Kasumi-1 (cell line): ENCODE measurements at regions not wholly inside any gene's neighbourhood (a gene's known extent, or its start where the extent isn't known, plus 50 kb on each side); places are given as distances from the start of the nearest gene placed in this dataset.

Source experiments
- DNase-seq, 2 experiments: peaks; one replicate each; lab custom pipeline; 2025; lab: John Stamatoyannopoulos, UW

DNA sequence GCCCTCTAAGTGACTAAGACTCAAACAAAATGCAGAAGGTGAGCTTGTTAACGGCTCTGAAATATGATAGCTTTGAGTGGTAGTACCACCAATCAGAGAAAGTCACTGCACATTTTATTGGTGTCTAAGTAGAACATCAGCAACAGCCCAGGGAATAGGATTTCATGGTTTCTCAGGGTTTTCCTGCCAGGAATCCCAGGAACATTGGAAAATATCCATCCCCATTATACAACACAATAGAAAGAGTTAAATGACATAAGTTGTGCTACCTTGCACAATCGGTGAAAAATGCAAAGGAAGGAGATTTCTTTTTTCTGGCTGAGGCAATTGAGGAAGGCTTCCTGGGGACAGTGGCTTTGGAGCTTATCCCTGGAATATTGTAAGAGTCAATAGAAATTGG is 283.1 kb downstream of the HLX start:
- DNase-seq = no peak

- DNase-seq = no peak
Observed at GRCh38 chr1:221162939-221163338, 283.7 kb downstream of the HLX start.

DNA sequence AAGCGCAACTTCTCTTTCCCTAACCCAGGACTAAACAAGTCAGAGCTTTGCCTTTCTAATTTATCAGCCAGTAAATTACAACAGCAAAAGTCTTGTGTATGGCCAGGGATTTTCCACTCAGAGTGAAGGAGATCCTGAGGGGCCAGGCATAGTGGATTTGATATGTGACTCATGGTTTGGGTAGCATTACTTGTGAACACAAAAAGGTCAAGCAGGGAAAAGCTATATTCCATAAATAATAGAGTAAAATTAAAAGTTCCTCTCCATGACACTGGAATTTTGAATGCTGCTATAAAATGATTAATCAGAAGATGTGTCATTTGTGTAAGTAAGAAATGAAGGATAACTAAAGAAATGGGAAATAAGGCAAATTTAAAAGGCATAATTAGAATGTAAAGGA is 284.8 kb downstream of the HLX start:
- DNase-seq = no peak

DNA sequence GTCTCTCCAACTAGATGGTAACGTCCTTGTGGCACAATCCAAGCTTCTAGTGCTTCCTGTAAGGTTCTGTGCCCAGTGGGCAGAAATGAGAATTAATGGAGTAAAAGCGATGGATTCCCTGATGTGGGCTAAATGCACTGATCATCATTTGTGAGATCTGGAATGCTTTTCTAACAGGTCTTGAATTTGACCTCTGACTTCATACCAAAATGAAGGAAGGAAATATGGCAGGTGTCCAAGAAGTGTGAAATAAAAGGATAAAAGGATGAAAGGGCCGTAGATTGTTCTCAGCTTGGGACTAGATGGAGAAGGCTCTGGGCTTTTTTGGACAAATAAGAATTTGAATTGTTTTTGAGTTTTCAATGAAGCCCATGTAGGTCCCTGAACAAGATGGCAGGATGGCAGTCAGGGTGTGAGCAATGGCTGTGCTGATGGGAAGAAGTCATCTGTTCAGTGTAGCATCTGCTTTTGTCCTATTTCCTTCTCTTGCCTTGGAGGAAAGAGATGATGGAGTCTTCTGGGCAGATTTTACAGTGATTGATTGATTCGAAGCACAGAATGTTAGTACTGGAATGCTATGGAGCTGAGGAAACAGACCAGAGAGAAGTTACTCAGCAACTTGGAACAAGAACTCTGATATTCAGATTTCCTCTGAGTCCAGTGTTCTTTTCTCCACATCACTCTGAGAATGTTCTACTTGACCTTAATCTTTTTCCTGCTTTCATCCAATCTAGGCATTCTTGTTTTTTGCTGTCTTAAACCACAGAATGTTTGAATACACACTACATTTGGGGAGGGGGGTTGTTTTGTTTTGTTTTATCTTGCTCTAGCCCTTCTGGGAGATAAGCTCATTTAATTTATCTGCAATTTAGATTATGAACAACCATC is 286.0 kb downstream of the HLX start:
- no peak for DNase-seq

DNA sequence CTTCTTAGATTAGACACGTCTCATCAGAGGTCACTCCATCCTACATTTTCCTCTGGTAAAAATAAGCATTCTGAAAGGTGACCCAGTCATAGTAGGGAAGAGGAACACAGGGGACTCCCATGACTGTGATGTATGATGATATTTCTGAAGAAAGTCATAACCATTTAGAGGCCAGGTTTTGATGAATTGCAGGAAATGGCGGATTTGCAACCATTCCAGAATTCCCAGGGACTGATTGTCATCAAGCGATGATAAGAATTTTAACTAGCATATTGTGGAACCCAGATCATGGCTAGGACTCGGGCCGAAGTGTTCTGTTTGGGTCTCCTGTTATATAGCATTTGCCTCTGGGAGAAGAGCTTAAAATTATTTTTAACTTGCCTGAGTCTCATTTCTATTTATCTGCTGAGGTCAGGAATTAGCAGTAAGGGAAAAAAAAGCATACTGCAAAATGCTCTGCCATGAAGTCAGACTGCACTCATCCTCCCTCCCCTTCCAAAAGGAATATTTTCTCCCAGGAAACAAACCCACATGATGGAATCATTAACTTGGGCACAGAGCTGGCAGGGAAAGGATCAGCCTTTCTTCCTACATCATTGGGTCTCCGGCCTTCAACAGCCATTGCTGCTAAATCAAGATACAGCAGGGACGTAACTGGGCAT is 286.7 kb downstream of the HLX start:
- no peak for DNase-seq

DNA sequence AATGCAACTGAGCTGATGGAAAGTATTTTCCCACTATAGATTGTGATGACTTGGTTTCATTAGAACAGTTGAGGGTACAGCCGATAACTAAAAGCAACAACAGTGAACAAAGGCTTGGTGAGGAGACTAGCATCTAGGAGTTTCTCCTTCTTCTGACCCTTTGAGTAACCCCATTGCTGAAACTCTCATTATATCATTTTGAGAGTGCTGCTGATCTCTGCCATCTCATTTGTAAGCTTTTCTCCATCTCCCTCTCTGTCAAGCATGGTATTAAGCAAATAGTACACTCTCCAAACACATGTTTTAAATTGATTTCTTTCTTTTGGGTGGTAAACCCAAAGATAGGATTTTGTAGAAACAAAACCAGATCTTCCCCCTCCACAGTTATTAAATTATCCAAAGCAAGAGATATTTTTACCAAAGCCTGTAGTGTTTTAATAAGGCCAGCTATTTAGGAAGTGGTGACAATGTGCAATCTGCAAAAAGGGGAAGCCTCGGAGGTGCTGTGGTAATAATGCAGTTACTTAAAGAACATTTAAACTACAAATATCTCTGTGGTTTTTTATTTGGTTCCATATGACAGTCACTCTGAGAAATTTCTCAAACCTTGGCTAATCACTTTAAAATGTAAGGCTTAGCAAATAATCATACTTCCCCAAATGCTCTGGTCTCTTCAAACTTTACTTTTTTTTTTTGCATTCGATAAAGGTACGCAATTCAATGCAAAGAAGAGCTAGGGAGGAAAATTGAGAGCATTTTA is 287.5 kb downstream of the HLX start:
- peak; percentile 99 to 100 for DNase-seq

- DNase-seq = no peak
Observed at GRCh38 chr1:221169447-221169889, 290.2 kb downstream of the HLX start.

- no peak for DNase-seq
Observed at GRCh38 chr1:221170171-221170570, 290.9 kb downstream of the HLX start.

DNA sequence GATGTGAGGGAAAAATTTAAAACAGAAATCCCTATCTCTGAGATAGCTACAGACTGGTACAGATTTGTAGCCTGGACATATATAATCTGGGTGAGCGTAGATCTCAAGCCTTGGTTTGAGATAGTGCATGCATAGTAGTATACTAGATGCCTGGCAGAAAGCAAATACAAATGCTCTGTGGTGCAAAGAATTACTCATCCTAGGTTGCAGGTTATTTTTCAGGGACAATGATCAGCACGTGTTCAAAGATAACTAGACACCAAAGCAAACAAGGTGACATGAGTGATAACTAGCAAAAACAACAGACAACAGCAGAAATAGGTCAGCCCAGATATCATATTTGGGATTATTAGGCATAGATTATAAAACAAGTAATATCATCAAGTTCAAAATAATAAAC is 292.5 kb downstream of the HLX start:
- no peak for DNase-seq

- no peak for DNase-seq
Observed at GRCh38 chr1:221172841-221173240, 293.6 kb downstream of the HLX start.

DNA sequence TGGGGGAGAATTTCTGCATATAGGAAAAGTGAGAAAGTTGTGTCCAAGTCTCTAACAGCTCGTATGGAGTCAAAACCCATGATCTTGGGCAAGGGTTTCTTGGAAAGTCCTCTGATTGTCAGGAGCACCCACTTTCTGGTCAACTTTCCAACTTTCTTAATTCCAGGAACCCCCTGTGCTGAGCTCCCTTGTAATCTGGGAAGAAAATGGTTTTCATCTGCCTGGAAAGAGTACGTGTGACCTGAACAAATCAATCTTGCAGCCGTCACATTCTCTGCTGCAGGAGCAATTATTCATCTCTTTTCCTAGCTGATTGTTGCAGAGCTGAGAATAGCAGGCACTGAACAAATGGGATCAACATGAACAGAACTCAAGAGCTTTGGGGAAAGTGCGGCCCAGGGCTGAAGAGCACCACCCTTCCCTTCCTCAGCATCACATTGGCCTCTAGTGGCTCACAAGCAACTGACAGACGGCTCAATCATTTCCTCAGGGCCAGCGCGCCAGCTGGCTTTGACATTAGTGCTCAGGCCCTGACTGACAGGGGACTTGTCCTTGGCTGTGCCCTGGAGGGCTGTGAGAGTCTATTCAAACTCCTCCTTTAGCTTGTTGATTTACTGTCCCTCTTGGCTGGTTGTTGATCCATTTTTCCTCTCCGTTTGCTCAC is 295.2 kb downstream of the HLX start:
- no peak for DNase-seq

- DNase-seq = no peak
Observed at GRCh38 chr1:221175249-221175648, 296.0 kb downstream of the HLX start.

DNA sequence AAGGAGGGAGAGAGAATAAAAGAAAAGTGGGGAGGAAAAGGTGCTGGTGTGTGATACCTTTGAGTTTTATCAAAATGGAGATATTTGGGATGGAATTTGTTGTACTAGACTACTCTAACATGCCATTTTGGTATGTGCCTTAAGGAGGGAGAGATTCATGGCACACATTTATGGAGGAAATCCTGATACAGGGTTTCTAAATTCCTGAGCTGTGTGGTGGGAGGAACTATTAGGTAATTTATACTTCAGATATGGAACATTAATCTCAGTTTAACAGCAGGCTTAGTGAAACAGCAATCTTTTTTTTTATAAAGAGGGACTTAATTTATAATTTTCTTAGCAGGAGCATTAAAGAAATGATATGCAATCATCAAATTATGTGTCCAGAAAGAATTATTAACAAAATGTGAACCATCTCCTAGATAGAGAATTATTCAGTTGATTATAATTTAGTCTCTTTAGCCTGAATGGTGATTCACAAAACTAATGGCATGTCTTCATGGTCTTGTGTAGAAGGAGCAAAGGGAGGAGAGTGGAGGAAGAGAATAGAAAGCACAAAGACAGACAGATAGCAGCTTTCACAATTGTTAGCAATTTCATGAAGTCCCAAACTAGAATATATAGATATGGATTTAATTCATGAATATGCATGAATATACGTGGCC is 301.6 kb downstream of the HLX start:
- DNase-seq = no peak

DNA sequence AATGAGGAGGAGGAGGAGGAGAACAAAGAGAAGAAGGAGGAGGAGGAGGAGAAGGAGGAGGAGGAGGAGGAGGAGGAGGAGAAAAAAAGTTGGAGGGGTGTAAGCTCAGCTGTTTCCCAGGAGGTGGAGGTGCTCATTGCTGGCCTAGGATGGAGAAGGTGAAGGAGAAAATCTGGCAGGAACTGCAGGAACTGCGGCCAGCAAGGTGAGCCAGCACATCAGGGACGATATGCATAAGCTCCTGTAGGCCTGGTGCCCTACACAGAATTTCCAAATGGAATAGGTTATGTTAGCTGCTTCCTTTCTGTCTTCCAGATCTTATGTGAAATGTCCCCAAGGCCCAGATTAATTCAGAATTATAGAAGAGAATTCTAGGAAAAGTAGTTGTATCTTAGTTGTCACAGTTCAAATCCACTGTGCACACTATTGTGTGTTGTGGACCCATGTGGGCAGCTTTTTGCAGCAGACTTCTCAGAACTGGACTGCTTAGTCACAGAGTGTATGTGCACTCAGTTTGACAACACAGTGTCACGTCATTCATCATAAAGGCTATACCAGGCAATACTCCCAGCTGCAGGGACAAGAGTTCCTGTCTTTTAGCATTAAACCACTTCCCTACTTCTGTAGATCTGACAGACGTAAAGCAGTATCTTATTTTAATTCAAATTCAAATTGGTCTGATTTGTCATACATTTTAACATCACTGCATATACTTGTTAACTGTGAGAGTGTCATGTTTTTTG is 303.7 kb downstream of the HLX start:
- peak; percentile 56 to 61 for DNase-seq

GRCh38 chr1:221184131-221184794 is 305.0 kb downstream of the HLX start:
- no peak for DNase-seq

GRCh38 chr1:221187174-221187573 is 307.9 kb downstream of the HLX start:
- DNase-seq = no peak

DNA sequence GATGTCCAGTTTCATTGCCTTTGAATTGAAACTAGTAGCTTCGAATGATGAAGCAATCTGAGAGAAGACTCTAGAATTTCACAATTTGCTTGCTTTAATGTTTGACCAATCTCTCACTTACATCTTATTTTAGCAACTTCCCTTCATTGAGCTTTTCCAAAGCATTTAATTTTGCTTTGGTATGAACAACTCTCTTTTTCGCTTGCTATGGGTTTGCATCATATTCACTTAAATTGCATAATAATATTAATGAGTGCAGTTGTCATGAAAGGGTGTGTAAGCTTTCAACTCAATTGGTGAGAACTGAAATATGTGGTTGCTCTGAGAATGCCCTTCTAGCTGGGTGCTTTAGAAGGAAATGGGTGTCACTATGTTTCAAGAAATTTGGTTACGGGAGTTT is 309.2 kb downstream of the HLX start:
- DNase-seq = no peak

- DNase-seq = no peak
Observed at GRCh38 chr1:221190249-221190648, 311.0 kb downstream of the HLX start.

GRCh38 chr1:221192055-221192454 is 312.8 kb downstream of the HLX start:
- DNase-seq = no peak

DNA sequence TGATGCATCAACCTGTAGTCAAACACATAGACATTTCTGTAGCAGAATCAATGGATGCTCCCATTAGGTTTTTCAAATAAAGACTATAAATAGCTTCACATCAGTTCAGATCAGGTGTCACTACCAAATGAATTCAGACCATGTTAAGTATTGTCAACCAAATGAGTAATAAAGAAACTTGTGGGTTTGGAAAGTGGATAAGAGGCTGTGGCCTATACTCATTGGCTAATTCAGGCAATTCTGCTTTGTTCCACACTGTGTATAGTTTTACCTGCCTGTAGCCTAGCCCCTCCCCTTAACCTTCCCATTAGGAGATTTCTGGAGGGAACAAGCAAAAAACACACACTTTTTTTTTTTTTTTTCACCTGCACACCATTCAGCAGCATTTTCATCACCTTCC is 321.2 kb downstream of the HLX start:
- no peak for DNase-seq
